H1 (cell line): ENCODE measurements at regions not wholly inside any gene's neighbourhood (a gene's known extent, or its start where the extent isn't known, plus 50 kb on each side); places are given as distances from the start of the nearest gene placed in this dataset.

ENCODE experiments used
- CTCF ChIA-PET: fragments of 300-600 bp; sonication (Branson Sonifier 250); formaldehyde crosslinking; loops from one replicate; lab custom pipeline; 2021; ENCODE audit not compliant: partially characterized antibody; lab: Charles Lee
- POLR2A ChIA-PET: fragments of 300-600 bp; sonication (Branson Sonifier 250); formaldehyde crosslinking; loops from one replicate; lab custom pipeline; 2021; ENCODE audit warnings: inconsistent platforms; ENCODE audit not compliant: partially characterized antibody; lab: Charles Lee
- DNase-seq, 2 experiments: peaks; one replicate each; pipeline versions ENCODE4 v3.0.0 to v3.0.0-alpha.2; 2010 to 2022; ENCODE audit warnings: low spot score in 2 of 2, low read depth in 1 of 2, mixed read lengths in 1 of 2
- FAIRE-seq: peaks from 2 replicates; lab custom pipeline; 2011; peaks lifted over from hg19 to GRCh38; lab: Jason Lieb, UNC
- H2AFZ ChIP-seq: 2 replicates; pipeline ENCODE4 v1.8.1; 2012; ENCODE audit warnings: low read length, inconsistent platforms
- H2AK5ac ChIP-seq: 2 replicates; pipeline ENCODE4 v1.6.1; 2013; ENCODE audit warnings: low read depth, low read length
- H2BK120ac ChIP-seq: replicated peaks from 2 replicates; pipeline ENCODE3; 2013; ENCODE audit warnings: low read depth, low read length, inconsistent platforms
- H2BK12ac ChIP-seq: 2 replicates; pipeline ENCODE4 v1.6.1; 2013; ENCODE audit warnings: low read depth, low read length
- H2BK15ac ChIP-seq: 2 replicates; pipeline ENCODE4 v1.6.1; 2013; ENCODE audit warnings: low read length
- H2BK20ac ChIP-seq: 2 replicates; pipeline ENCODE4 v1.6.1; 2013; ENCODE audit warnings: low read length
- H2BK5ac ChIP-seq: 2 replicates; pipeline ENCODE4 v1.6.1; 2013; ENCODE audit warnings: low read depth, low read length
- H3K14ac ChIP-seq: 2 replicates; pipeline ENCODE4 v1.6.1; 2013; ENCODE audit warnings: inconsistent platforms; ENCODE audit not compliant: insufficient read length
- H3K18ac ChIP-seq: 2 replicates; pipeline ENCODE4 v1.6.1; 2013; ENCODE audit warnings: low read length; ENCODE audit errors: extremely low read depth
- H3K23ac ChIP-seq: 2 replicates; pipeline ENCODE4 v1.6.1; 2013; ENCODE audit warnings: inconsistent platforms; ENCODE audit not compliant: insufficient read length
- H3K23me2 ChIP-seq: 2 replicates; pipeline ENCODE4 v1.6.1; 2013; ENCODE audit warnings: low read depth, low read length
- H3K27ac ChIP-seq: 2 replicates; pipeline ENCODE4 v1.6.1; 2011; ENCODE audit warnings: low read depth, low read length, inconsistent platforms
- H3K27me3 ChIP-seq, 4 experiments: replicated peaks in 1 of 4; 1 replicate in 1 of 4; 2 replicates in 3 of 4; pipeline versions ENCODE4 v1.6.1 to v1.8.1; 2011 to 2013; ENCODE audit warnings: low read length in 3 of 4, mild to moderate bottlenecking in 3 of 4, inconsistent platforms in 2 of 4, mixed read lengths in 2 of 4, moderate library complexity in 1 of 4; ENCODE audit not compliant: control insufficient read depth in 3 of 4, insufficient read depth in 3 of 4; ENCODE audit errors: extremely low read depth in 1 of 4
- H3K36me3 ChIP-seq, 4 experiments: 2 replicates each; pipeline versions ENCODE4 v1.6.1 to v1.8.1; 2011 to 2013; ENCODE audit warnings: mild to moderate bottlenecking in 4 of 4, low read length in 3 of 4, moderate library complexity in 2 of 4, control low read depth in 1 of 4, inconsistent platforms in 1 of 4; ENCODE audit not compliant: insufficient read depth in 4 of 4, control insufficient read depth in 2 of 4
- H3K4ac ChIP-seq: replicated peaks from 2 replicates; pipeline ENCODE3; 2013; ENCODE audit warnings: low read length, low read depth, mixed read lengths, inconsistent platforms; ENCODE audit not compliant: insufficient read length
- H3K4me1 ChIP-seq, 4 experiments: replicated peaks in 1 of 4; 1 replicate in 1 of 4; 2 replicates in 3 of 4; pipeline versions ENCODE4 v1.6.1 to v1.8.1; 2011 to 2013; ENCODE audit warnings: low read length in 3 of 4, inconsistent platforms in 2 of 4, mixed read lengths in 1 of 4; ENCODE audit not compliant: insufficient read depth in 4 of 4, control insufficient read depth in 3 of 4
- H3K4me2 ChIP-seq, 2 experiments: 2 replicates each; pipeline versions ENCODE4 v1.6.1 to v1.8.1; 2011 to 2013; ENCODE audit warnings: low read depth in 2 of 2, low read length in 2 of 2, control low read depth in 1 of 2, inconsistent platforms in 1 of 2, mild to moderate bottlenecking in 1 of 2; ENCODE audit not compliant: insufficient read depth in 1 of 2
- H3K4me3 ChIP-seq, 4 experiments: fragments of 200-600, 300-600 bp in 1 of 4; sonication (generic), shearing (Covaris generic), sonication (Bioruptor Twin) in 1 of 4; 2 replicates each; pipeline versions ENCODE4 v1.5.1 to v1.8.1; 2011 to 2016; ENCODE audit warnings: low read length in 4 of 4, low read depth in 3 of 4, control low read depth in 2 of 4, inconsistent platforms in 2 of 4, mild to moderate bottlenecking in 2 of 4, mixed read lengths in 1 of 4, moderate library complexity in 1 of 4; ENCODE audit not compliant: insufficient read depth in 2 of 4; ENCODE audit errors: extremely low read depth in 1 of 4
- H3K56ac ChIP-seq: replicated peaks from 2 replicates; pipeline ENCODE3; 2013; ENCODE audit warnings: low read depth, mild to moderate bottlenecking, mixed read lengths, low read length, inconsistent platforms; ENCODE audit not compliant: insufficient read length
- H3K79me1 ChIP-seq: 2 replicates; pipeline ENCODE4 v1.6.1; 2013; ENCODE audit warnings: low read depth, low read length, control low read depth
- H3K79me2 ChIP-seq, 2 experiments: 2 replicates each; pipeline versions ENCODE4 v1.6.1 to v1.8.1; 2012 to 2013; ENCODE audit warnings: low read length in 2 of 2, mild to moderate bottlenecking in 2 of 2, inconsistent platforms in 1 of 2; ENCODE audit not compliant: insufficient read depth in 2 of 2, control insufficient read depth in 1 of 2
- H3K9ac ChIP-seq, 4 experiments: replicated peaks in 1 of 4; 1 replicate in 1 of 4; 2 replicates in 3 of 4; pipeline versions ENCODE4 v1.6.1 to v1.8.1; 2011 to 2013; ENCODE audit warnings: low read depth in 3 of 4, low read length in 3 of 4, control low read depth in 2 of 4, mild to moderate bottlenecking in 2 of 4, moderate library complexity in 2 of 4, inconsistent platforms in 1 of 4; ENCODE audit errors: extremely low read depth in 1 of 4
- H3K9me3 ChIP-seq, 2 experiments: 2 replicates each; pipeline versions ENCODE4 v1.6.1 to v1.8.1; 2012 to 2013; ENCODE audit warnings: mild to moderate bottlenecking in 2 of 2, moderate library complexity in 2 of 2, control low read depth in 1 of 2, inconsistent platforms in 1 of 2, low read depth in 1 of 2, low read length in 1 of 2, mixed read lengths in 1 of 2; ENCODE audit not compliant: insufficient read depth in 2 of 2
- H4K20me1 ChIP-seq, 2 experiments: replicated peaks in 1 of 2; 2 replicates each; pipeline versions ENCODE3 to v1.8.1; 2011 to 2013; ENCODE audit warnings: inconsistent platforms in 2 of 2, low read length in 2 of 2, mild to moderate bottlenecking in 1 of 2; ENCODE audit not compliant: insufficient read depth in 2 of 2, control insufficient read depth in 1 of 2
- H4K5ac ChIP-seq: 2 replicates; pipeline ENCODE4 v1.6.1; 2013; ENCODE audit warnings: low read length, low read depth, mixed read lengths, inconsistent platforms; ENCODE audit not compliant: insufficient read length
- H4K8ac ChIP-seq: 2 replicates; pipeline ENCODE4 v1.8.0; 2013; ENCODE audit warnings: mild to moderate bottlenecking, moderate library complexity, low read length, inconsistent platforms; ENCODE audit not compliant: insufficient read depth; ENCODE audit errors: extremely low read depth
- H4K91ac ChIP-seq: replicated peaks from 2 replicates; pipeline ENCODE3; 2013; ENCODE audit warnings: low read length, mixed read lengths, inconsistent platforms; ENCODE audit not compliant: insufficient read length
- CHD1 ChIP-seq: IDR thresholded peaks from 2 replicates; pipeline ENCODE4 v1.6.1; 2012; ENCODE audit warnings: low read depth, low read length, improper control_type of control experiment
- CTBP2 ChIP-seq: IDR thresholded peaks from 2 replicates; pipeline ENCODE4 v1.7.0; 2011; ENCODE audit warnings: borderline replicate concordance, mild to moderate bottlenecking, moderate library complexity, mixed read lengths, low read length; ENCODE audit not compliant: insufficient read depth, insufficient read length
- WGBS, 2 experiments: shearing (Covaris generic) in 1 of 2; methylation state at CpG; one replicate each; pipeline versions ENCODE4 v1.1.6 to v1.1.7; 2013 to 2015; ENCODE audit warnings: low lambda C conversion rate in 2 of 2, mixed read lengths in 2 of 2, inconsistent platforms in 1 of 2, low coverage in 1 of 2, missing lambda C conversion rate in 1 of 2; ENCODE audit not compliant: insufficient replicate concordance in 2 of 2, insufficient coverage in 1 of 2, insufficient read length in 1 of 2; ENCODE audit errors: extremely low coverage in 1 of 2, missing lambda C conversion rate in 1 of 2; 5-methylcytosine and 5-hydroxymethylcytosine counted together

DNA sequence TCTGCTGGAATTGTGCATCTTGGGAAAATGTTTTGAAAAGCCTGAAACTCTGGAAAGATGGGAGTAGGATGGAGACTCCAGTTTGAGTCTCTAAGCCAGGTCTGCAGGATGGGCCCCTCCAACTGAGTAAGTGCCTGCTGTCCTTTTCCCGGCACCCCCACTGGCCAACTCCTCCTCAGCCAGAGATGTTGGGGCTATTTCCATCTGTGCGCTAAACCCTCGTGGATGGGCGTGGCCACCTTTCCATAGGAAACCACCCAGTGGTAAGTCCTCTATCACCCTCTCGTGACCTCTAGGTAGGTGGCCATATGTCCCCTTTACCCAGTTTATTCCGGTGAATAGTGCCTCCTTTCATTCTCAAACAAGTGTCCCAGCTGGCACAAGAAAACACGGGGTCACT is 250.9 kb downstream of the TOMM20 start:
- WGBS, 2 experiments: 83% methylated on average over 7 of the region's 7 CpGs; no CpG with 5 or more reads in 1 of the 2 experiments
- no peak overlapping the region for H4K5ac ChIP-seq
- CTCF ChIA-PET: interaction anchor here (0.5 kb wide), 1 partner anchor 56 kb away, joined by 3 read pairs; no protein-coding TSS in a partner anchor

More for the DNA sequence above, 250.9 kb downstream of the TOMM20 start:
- H3K79me2 ChIP-seq: no peaks in the 10 kb centered on the region
- no peak overlapping the region for H3K56ac ChIP-seq
- no peak overlapping the region for H2AFZ ChIP-seq
- no peaks in the 10 kb centered on the region for H3K4me1 ChIP-seq
- POLR2A ChIA-PET: no interaction called here
- H3K27me3 ChIP-seq: no peaks in the 10 kb centered on the region
- H2BK5ac ChIP-seq: no peak overlapping the region
- FAIRE-seq: no peak
- no peak for DNase-seq
- no peak overlapping the region for H3K4me2 ChIP-seq
- H4K20me1 ChIP-seq: no peaks in the 10 kb centered on the region
- no peak overlapping the region for H4K8ac ChIP-seq
- no peaks in the 10 kb centered on the region for H3K9me3 ChIP-seq
- H3K79me1 ChIP-seq: no peaks in the 10 kb centered on the region
- no peak overlapping the region for H3K27ac ChIP-seq
- H2BK12ac ChIP-seq: no peak overlapping the region
- H2BK15ac ChIP-seq: no peak overlapping the region
- H3K23ac ChIP-seq: no peak overlapping the region
- TF ChIP-seq CTBP2 (no peak), CHD1 (no peak)
- no peak overlapping the region for H3K4ac ChIP-seq
- no peaks in the 10 kb centered on the region for H3K23me2 ChIP-seq
- no peak overlapping the region for H3K4me3 ChIP-seq
- H3K9ac ChIP-seq: no peak overlapping the region
- no peak overlapping the region for H2BK120ac ChIP-seq
- no peak overlapping the region for H3K14ac ChIP-seq
- H2BK20ac ChIP-seq: no peak overlapping the region
- H3K36me3 ChIP-seq: no peaks in the 10 kb centered on the region
- no peak overlapping the region for H2AK5ac ChIP-seq
- no peak overlapping the region for H4K91ac ChIP-seq
- H3K18ac ChIP-seq: no peak overlapping the region
